IPS DF 19.7 (cell line): ENCODE measurements at regions not wholly inside any gene's neighbourhood (a gene's known extent, or its start where the extent isn't known, plus 50 kb on each side); places are given as distances from the start of the nearest gene placed in this dataset.
"Not testable (repeated sequence)": the region's sequence is repeated elsewhere in the genome, so short reads cannot be mapped to it uniquely, and the experiment has no call there.

Source experiments
- DNase-seq: peaks from one replicate; pipeline ENCODE4 v3.0.0-alpha.2; 2013; ENCODE audit warnings: low read depth, low spot score

DNA sequence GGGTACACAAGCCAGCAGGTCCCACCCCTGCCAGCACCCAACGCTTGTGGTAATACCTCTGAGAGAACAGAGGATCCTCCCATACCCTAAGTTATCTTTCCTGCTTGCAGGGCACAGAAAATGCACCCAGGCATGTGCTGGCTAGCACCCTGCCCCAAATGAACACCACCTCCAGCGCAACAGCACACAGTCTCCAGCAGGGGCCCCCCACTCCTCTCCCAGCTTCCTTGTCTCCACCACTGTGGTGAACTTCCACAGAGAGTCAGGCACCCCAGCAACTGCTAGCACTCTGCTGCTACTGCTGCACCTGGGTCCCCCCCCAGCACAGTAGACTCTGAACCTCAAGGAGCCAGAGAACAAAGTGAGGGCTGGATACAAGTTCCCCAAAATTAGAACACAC lies 216.8 kb upstream of the CNTNAP5 start:
- no peak for DNase-seq

DNA sequence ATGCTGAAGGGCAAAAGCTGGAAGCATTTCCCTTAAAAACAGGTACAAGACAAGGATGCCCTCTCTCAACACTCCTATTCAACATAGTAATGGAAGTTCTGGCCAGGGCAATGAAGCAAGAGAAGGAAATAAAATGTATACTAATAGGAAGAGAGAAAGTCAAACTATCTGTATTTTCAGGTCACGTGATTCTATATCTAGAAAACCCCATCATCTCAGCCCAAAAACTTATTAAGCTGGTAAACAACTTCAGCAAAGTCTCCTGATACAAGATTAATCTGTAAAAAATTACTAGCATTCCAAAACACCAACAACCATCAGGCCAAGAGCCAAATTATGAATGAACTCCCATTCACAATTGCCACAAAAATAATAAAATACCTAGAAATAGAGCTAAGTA lies 213.2 kb upstream of the CNTNAP5 start:
- DNase-seq, result no peak

DNA sequence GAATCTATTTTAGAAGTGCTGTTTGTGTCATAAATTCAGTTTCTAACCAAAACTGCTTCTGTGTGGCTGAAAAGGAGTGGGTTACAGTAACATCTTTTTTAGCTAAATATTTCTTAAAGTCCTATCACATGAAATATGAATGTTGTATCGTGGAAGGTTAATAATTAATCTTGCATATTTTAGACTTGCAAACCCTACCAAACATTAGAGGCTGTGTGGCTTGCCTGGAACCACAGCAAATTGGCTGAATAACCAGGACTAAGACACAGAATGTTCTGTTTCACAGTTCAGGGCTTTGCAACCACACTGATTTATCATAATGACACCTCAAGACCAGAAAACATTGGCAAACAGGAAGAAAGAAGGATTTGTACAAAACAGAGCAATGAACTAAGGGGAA lies 208.9 kb upstream of the CNTNAP5 start:
- DNase-seq, result no peak

DNA sequence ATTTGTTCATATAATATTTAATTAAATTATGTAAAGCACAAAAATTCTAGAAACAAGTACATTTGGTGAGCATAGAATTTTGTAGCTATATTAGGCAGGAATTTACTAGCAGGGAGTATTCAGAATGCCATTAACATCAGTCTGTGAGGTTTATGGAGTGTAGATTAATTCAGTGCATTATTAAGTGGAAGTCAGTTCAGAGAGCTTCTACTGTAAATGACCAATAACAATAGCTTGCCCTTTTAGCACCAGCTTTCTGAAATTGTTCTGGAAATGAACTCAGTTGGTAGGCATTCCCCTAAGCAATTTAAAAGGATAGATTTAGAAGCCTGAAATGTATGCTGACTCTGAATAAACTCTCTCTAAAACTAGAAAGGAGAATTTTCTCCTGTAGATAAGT lies 208.2 kb upstream of the CNTNAP5 start:
- DNase-seq, result no peak

DNA sequence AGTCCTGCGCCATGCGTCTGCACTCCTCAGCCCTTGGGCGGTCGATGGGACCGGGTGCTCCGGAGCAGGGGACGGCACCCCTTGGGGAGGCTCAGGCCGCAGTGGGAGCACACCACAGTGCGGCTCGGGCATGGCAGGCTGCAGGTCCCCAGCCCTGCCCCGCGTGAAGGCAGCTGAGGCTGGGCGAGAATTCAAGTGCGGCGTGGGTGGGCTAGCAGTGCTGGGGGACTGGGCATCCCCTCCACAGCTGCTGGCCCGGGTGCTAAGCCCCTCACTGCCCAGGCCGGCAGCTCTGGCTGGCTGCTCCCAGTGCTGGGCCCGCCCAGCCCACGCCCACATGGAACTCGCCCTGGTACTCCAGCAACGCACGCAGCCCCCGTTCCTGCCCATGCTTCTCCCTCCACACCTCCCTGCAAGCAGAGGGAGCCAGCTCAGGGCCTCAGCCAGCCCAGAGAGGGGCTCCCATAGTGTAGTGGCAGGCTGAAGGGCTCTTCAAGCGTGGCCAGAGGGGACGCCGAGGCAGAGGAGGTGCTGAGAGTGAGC lies 198.3 kb upstream of the CNTNAP5 start:
- no peak for DNase-seq

DNA sequence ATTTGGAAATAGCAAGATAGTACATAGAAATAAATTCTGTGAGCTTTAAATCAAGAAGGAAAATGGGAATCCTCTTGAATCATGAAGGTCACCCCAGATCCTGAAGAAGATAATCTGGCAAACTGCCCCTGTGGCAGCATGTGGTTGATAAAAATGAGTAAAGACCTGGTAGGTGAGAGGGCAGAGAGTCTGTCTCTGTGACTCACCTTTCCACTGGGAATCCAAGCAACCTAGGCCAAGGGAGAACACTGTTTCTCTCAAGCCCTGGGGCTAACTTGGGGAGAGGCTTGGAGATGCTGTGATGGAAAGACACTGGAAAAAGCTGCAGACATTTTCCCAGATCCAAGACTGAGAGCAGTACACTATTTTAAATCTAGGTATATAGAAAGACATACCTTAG lies 185.8 kb upstream of the CNTNAP5 start:
- no peak for DNase-seq

DNA sequence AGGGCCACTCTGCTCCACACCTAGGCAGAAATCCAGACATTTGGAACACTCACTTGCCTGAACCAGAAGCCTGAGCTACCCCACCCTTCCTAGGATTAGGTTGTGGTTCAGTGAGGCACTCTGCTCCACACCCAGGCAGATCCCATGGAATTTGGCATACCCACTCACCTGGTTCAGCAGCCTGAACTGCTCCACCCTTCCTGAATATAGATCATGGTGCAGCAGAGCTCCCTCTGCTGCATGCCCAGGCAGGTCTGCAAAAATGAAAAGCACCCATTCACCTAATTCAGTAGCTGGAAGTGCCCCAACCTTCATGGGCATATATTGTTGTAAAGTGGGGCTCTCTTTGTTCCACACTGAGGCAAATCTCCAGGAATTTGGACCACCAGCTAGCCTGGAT lies 185.1 kb upstream of the CNTNAP5 start:
- no peak for DNase-seq

DNA sequence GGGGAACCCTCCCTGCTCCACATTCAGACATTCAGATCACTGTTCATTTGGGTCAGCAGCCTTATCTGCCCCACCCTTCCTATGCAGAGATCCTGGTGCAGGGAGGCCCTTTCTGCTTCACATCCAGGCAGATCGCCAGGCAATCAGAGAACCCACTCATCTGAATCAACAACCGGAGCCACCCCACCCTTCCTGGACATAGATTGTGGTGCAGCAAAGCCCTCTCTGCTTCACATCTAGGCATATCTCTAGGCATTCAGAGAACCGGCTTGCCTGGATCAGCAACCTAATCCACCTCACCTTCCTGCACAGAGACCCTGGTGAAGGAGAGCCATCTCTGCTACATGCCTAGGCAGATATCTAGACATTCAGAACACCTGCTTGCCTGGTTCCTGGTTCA lies 184.5 kb upstream of the CNTNAP5 start:
- no peak for DNase-seq

DNA sequence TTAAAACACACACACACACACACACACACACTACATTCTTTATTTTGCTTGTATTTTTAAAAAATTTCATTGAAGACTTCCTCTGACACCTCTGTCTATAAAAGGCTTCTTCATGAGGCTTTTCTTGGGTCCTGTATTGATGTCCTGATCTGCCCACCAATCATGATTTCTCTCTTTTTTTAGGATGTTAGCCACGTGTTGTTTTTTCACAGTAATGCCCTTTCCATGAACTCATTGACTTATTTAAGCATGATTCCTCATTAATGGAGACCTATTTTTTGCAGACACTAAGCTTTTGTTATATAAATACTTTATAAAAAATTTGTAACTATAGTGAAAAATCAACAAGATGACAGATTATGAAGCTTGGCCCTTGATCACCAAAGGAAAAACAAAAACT lies 173.8 kb upstream of the CNTNAP5 start:
- no peak for DNase-seq

DNA sequence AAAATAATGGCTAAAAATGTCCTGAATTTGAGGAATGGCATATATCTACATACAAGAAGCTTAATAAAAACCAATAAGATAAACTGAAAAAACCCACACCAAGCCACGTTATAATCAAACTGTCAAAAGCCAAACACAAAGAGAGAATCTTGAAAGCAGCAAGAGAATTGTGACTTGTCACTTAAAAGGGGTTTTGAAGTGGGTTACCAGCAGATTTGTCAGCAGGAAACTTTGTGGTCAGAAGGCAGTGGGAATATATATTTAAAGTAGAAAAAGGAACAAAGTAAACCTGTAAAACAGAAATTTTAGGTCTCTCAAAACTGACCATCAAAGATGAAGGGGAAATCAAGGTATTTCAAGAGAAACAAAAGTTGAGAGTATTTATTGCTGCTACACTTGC lies 171.9 kb upstream of the CNTNAP5 start:
- no peak for DNase-seq

DNA sequence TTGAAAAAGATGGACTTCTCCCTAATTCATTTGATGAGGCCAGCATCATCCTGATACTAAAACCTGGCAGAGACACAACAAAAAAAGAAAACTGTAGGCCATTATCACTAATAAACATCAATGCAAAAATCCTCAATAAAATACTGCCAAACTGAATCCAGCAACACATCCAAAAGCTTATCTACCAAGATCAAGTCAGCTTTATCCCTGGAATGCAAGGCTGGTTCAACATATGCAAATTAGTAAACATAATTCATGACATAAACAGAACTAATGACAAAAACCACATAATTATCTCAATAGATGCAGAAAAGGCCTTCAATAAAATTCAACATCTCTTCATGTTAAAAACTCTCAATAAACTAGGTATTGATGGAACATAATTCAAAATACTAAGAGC lies 166.1 kb upstream of the CNTNAP5 start:
- DNase-seq, result not testable (repeated sequence)

DNA sequence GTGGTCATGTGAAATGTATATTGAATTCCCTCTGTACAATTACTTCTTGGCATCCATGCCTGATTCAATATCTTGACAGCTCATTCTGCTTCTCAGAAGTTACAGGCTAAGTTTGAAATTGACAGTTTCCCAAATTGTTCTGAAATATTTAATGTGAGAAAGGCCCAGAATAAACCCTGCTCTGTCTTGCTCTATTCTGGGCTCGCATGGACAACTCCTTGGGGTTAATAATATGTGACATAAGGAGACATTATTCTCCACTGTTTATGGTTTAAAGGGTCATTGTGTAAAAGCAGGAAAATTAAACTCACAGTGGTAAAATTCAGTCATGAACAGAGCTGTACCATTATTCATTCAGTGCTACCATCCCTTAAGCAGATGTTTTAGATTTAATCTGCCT lies 160.7 kb upstream of the CNTNAP5 start:
- no peak for DNase-seq

DNA sequence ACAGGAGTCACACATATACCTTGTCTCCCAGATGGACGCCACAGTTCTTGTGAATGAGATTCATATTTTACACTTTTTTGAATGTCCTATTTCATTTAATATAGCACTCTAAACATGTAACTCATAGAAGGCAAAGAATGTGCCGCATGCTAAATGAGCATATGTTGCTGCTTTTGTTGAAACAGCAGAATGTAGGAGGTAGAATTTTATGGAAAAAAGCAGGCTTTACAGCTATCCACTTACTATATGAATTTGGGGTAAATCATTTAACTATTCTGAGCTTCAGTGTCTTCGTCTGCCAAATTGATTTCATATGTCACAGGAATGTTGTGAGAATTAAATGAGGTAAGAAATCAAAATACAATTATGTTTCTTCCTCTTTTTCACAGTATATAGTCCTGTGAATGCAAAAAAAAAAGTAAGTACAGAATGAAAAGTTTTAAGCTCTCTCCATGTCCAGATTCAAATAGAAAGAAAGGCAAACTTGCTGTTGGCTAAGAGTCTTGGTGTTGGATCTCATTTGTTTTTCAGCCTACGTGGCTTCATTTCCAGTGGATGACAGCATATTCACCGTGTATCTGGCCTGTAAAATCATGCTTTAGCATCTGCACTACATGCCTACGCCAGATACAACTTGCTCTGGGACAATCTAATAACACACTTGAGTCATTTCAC lies 154.7 kb upstream of the CNTNAP5 start:
- DNase-seq, result no peak

DNA sequence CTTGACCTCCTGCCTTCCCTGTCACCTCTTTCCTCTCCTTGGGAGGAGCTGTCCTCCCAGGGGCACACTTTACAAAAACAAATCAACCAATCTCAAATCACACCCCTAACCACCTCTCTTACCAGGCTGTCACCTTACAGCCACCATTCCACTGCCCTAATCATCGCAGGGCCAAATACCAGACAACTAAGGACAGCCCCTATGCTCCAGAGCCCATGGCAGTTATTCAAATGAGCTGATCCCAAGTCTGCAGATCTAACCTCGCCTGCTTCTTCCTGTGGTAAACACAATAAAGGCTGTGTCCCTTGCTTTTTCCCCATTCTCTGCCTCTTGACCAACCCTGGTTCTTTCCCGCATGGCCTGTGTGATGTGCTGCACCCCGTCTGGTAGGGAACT lies 154.2 kb upstream of the CNTNAP5 start:
- DNase-seq, result no peak

DNA sequence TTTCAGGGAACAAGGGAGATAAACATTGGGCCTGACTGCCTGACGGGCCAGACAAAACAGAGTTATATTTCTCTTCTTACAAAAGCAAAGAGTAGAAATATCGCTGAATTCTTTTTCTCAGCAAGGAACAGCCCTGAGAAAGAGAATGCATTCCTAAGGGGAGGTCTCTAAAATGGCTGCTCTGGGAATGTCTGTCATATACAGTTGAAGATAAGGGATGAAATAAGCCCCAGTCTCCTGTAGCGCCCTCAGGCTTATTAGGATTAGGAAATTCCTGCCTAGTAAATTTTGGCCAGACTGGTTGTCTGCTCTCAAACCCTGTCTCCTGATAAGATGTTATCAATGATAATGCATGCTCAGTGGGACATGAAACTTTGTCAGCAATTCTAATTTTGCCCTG lies 134.9 kb upstream of the CNTNAP5 start:
- no peak for DNase-seq

DNA sequence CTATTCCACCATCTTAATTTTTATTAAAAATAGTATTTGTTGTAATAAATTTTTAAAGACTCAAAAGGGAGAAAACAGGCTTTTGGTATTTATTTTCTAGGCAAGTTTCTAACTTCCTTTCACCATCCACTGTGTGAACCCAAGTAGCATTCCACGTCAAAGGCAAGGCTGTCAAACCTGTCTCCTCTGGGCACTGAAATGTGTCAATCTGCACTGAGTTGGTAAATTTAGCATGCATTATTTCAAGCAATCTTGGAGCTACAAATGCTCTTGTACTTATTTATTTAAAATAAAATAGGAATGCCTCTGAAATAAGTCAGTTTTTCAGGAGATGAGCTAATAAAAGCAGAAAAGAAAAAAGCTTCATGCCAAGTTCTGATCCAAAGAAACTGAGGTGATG lies 130.9 kb upstream of the CNTNAP5 start:
- DNase-seq, result no peak

DNA sequence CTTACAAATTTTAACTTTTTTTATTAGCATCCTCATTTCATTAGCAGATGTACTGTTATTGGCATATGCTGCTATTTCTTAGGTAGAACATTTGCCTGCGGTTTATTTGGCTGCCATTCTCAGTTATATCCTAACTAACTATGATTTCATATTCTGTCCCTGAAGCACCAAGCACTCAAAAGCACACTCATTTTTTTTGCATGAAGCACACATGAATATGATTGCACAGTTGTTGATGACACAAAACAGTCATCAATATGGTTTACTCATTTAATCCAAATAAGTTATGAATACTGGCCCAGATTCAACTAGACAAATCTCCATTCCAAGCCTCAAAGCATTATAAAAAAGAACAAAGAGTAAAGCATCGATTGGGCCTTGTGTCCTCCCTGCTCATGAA lies 129.4 kb upstream of the CNTNAP5 start:
- DNase-seq, result no peak

DNA sequence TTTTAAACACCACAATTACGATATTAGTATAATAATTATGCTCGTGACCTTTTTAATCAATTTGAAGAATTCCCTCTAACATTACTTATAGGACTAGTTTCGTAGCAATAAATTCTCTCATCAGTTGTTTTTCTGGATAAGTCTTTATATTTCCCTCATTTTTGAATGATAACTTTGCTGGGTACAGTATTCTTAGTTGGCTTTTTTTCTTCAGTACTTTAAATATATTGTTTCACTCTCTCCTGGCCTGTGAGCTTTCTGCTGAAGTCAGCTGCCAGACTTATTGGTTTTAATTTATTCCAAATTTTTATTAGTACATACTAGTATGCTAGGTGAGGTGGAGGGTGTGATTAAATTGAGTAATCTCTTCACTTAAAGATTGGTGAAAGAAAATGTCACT lies 123.8 kb upstream of the CNTNAP5 start:
- DNase-seq, result no peak

DNA sequence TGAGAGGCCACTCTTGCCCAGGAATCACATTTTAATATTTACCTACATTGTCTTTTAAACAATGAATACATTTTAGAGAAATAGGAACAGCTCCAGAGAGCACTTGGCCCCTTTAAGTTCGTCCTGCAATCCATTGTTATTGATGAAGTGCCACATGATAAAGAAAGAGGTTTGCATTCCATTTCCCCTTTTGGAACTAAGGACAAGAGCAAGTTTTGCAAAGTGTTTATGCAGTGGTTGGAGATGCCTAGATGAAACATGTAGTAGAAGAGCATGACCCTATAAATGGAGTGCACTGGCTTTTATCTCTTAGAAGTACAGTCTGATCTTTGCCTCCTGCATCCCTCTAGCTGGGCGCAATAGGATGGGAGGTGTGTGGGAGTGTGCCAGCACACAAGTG lies 118.7 kb upstream of the CNTNAP5 start:
- no peak for DNase-seq

DNA sequence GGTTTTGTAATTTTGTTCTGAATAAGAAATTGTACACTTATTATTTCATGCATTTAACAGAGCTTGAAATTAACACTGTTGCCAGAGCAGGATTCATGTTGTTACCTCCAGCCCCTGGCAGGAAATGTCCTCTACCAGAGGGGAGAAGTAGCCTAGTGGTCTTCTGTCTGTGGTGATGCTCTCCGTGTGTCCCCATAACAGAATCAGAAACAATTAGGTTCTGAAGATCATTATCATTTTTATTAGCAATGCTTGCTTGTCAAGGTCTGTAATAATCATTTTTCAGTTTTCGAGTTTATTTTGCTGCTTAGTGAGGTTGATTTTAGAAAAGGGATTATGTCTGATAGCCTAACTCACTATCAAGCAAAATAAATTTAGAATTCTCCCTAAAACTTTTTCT lies 116.6 kb upstream of the CNTNAP5 start:
- no peak for DNase-seq

DNA sequence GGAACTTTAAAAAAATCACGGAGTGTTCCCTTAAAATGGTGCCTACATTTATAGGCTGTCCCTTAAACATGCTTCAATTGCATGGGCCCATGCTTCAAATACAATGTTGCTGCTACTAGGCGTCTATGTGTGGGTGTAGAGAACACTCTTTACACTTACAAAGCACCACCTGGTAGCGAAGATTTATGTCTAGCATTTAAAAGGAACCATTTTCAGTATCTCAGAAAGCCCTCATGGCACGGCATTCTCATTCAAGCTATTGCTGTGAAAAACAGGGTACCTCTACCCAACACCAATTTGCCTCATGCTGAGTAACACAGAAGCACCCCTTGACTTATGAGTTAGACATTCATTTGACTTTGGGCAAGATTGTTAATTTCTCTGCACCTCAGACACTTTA lies 112.9 kb upstream of the CNTNAP5 start:
- no peak for DNase-seq

DNA sequence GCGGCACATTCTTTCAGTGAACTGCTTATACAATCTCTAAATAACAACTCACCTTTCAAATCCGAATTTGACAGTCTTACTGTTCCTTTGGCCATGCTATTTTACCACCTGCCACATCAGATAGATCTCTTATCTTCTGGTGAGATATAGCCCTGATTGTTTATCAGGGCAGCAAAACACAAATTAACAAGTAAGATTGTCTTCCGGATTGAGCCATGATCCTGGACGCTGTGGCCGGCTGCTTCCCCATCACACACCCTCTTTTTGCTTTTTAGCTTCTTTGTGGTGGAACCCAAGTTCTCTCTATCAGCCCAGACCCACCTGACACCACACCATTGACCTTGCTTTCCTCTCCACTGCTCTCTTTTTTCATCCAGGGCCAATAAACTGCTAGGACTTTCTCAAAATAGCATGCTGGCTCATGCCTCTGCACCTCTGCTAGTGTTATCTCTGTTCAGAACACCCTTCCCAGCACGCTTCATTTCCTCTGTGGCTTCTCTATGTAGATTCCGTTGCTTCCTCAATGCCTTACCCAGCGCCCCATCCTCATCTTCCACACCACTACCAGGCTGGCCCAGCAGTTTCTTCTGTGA lies 111.8 kb upstream of the CNTNAP5 start:
- DNase-seq, result no peak

DNA sequence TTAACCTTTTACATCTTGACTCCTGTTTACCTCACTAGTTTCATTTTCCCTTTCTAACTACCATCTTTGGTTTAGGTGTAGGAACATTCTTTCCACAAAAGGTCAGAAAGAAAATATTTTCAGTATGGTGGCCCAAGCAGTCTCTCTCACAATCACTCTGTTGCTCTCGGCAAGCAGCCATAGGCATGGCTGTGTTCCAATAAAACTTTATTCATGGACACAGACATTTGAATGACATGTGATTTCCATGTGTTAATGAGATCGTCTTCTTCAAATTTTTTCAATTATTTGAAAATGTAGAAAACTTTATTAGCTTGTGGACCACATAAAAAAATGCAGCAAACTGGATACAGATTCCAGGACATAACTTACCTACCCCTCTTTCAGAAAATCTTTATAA lies 109.7 kb upstream of the CNTNAP5 start:
- no peak for DNase-seq

DNA sequence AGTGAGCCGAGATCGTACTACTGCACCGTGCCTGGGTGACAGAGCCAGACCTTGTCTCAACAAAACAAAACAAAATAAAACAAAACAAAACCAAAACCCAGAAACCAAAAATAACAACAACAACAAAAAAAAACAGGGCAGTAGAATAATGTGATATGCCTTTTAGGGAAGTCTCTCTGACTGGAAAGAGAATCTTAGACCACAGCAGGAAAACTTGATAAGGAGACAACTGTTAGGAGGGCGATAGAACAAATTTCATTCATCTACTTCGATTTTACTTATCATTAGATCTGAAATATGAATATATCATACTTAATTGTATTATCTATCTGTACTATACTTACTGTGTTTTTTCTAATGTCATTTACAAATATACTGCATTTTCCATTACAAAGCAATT lies 109.0 kb upstream of the CNTNAP5 start:
- DNase-seq, result no peak
